H1 (cell line): ENCODE measurements at regions not wholly inside any gene's neighbourhood (a gene's known extent, or its start where the extent isn't known, plus 50 kb on each side); places are given as distances from the start of the nearest gene placed in this dataset.

Experiments
- CHD2 ChIP-seq: IDR thresholded peaks from 2 replicates; pipeline ENCODE4 v1.6.1; 2012; ENCODE audit warnings: low read length, improper control_type of control experiment
- CREB1 ChIP-seq: IDR thresholded peaks from 2 replicates; pipeline ENCODE4 v1.6.1; 2012; ENCODE audit warnings: inconsistent platforms
- CTBP2 ChIP-seq: IDR thresholded peaks from 2 replicates; pipeline ENCODE4 v1.7.0; 2011; ENCODE audit warnings: borderline replicate concordance, mild to moderate bottlenecking, moderate library complexity, mixed read lengths, low read length; ENCODE audit not compliant: insufficient read depth, insufficient read length
- EZH2 ChIP-seq: fragments of 200-600 bp; sonication (generic); IDR thresholded peaks from 2 replicates; pipeline ENCODE4 v1.7.1; 2012; ENCODE audit warnings: low read depth, mild to moderate bottlenecking, moderate library complexity, low read length, inconsistent platforms; ENCODE audit not compliant: severe bottlenecking
- GTF2F1 ChIP-seq: IDR thresholded peaks from 2 replicates; pipeline ENCODE4 v1.6.1; 2012; ENCODE audit warnings: low read depth, low read length, improper control_type of control experiment, borderline replicate concordance
- NRF1 ChIP-seq: IDR thresholded peaks from 2 replicates; pipeline ENCODE4 v1.6.1; 2011; ENCODE audit warnings: mild to moderate bottlenecking, low read depth, low read length, improper control_type of control experiment
- POLR2A ChIP-seq, 2 experiments: IDR thresholded peaks; 1 replicate in 1 of 2; 2 replicates in 1 of 2; pipeline ENCODE4 v1.6.1; 2011; ENCODE audit warnings: low read depth in 2 of 2, low read length in 2 of 2, mild to moderate bottlenecking in 2 of 2; ENCODE audit errors: control extremely low read depth in 1 of 2
- SP4 ChIP-seq: IDR thresholded peaks from 2 replicates; pipeline ENCODE4 v1.6.1; 2012; ENCODE audit warnings: low read length, inconsistent platforms
- TAF1 ChIP-seq: IDR thresholded peaks from 2 replicates; pipeline ENCODE4 v1.6.1; 2011; ENCODE audit warnings: mild to moderate bottlenecking, low read depth, low read length
- TBP ChIP-seq: IDR thresholded peaks from 2 replicates; pipeline ENCODE4 v1.6.1; 2011; ENCODE audit warnings: low read depth, low read length, improper control_type of control experiment

DNA sequence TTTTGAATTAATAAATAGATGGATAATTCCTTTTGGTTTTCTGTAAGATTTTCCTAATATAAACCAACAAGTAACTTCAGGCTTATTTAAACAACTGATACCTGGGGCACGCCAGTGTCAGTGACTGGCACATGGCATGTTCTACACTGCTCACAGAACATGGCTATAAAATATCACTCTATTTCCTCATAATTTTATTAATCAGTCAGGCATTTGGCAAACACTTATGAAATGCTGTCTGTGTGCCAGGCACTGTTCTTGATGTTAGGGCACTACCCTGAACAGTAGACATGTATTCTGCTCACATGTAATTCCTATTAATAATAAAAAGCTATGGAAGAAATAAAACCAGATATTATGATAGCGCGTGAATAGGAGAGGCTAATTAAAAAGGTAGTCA is 661.0 kb downstream of the DTWD2 start (continued):
- TF ChIP-seq EZH2 (no peak), GTF2F1 (no peak), POLR2A (IDR thresholded peaks at IDR 0.05; ENCODE audit: control extremely low read depth in 1 of 2, low read depth in 2 of 2, low read length in 2 of 2) (no peak), CHD2 (no peak), CTBP2 (no peak), TBP (no peak), NRF1 (no peak), CREB1 (no peak), SP4 (no peak), TAF1 (no peak)
